T-helper 17 cell (primary cell): ENCODE measurements at regions not wholly inside any gene's neighbourhood (a gene's known extent, or its start where the extent isn't known, plus 50 kb on each side); places are given as distances from the start of the nearest gene placed in this dataset.
"Not testable (repeated sequence)": the region's sequence is repeated elsewhere in the genome, so short reads cannot be mapped to it uniquely, and the experiment has no call there.

ENCODE experiments used
- ATAC-seq: fragments of 150-1000 bp; cut with Tn5 transposase; 2 replicates; pipeline ENCODE4 v1.10.0; 2021; ENCODE audit warnings: mild to moderate bottlenecking, moderate library complexity
- DNase-seq, 3 donors: peaks; one replicate each; pipeline versions ENCODE4 v3.0.0 to v3.0.0-alpha.2; 2020 to 2021
- H3K9me3 ChIP-seq: one replicate; pipeline ENCODE4 v1.7.0; 2013; ENCODE audit warnings: low read length, mild to moderate bottlenecking; ENCODE audit not compliant: control insufficient read depth, poor library complexity, severe bottlenecking
- H3K27ac Mint-ChIP-seq: one replicate; pipeline ENCODE4 v1.8.0; 2022; ENCODE audit warnings: mild to moderate bottlenecking, moderate library complexity, mixed read lengths
- H3K27me3 Mint-ChIP-seq: one replicate; pipeline ENCODE4 v1.8.0; 2022; ENCODE audit warnings: mixed read lengths
- H3K36me3 Mint-ChIP-seq: one replicate; pipeline ENCODE4 v1.8.0; 2022; ENCODE audit warnings: low read depth, mixed read lengths
- H3K4me1 Mint-ChIP-seq: one replicate; pipeline ENCODE4 v1.8.0; 2022; ENCODE audit warnings: mild to moderate bottlenecking, mixed read lengths
- H3K4me3 Mint-ChIP-seq: one replicate; pipeline ENCODE4 v1.8.0; 2022; ENCODE audit warnings: mild to moderate bottlenecking, moderate library complexity, mixed read lengths

DNA sequence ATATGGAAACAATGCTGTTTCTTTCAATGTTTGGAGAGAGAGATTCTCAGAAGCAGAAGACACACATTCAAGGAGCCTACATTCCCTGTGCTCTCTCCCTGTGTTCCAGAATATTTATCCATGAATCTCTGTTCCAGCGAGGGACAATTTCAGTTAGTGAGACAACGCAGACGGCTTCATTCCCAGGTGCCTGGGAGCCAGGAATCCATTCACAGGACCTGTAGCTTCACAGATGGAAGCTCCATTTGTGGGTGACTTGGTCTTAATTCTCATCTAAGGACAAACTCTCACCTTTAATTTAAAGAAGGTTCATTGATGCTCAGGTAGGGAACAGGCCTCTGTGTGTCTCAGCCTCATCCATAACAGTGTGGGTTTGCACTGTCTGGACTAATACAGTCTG lies 1156.6 kb downstream of the RPIA start:
- H3K4me3 Mint-ChIP-seq = no peak overlapping the region
- H3K4me1 Mint-ChIP-seq = no peaks in the 10 kb centered on the region
- no peaks in the 10 kb centered on the region for H3K9me3 ChIP-seq
- H3K36me3 Mint-ChIP-seq = no peaks in the 10 kb centered on the region
- no peak overlapping the region for H3K27ac Mint-ChIP-seq
- no peak for ATAC-seq
- DNase-seq = no peak
- H3K27me3 Mint-ChIP-seq = peaks cover 9% of the 10 kb centered on the region

DNA sequence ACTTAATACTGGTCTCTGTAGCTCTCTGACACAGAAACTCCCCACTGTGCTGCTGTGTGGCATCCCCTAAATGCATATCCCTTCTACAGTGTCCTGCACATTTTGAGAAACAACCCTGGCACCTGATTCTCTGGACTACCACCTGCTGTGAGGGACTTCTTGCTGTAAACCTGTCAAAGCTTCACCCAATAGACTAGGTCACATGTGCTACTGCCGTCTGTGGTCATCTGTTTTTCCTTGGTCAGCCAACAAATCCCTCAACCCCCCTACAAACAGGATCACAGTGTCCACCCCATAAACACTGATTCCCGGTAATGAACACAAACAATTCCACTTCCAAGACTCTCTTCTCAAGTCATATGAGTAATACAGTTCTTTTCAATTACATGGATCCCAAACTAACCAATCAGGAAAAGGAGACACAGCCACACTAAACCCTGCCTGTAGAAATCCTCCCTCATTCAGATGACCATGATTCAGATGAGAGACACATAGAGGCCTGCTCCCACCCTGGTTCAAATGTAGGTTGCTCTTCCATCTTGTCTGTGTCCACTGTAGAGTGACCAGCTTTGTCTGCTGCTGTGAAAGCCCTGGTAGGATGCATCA lies 1157.4 kb downstream of the RPIA start:
- Mint-ChIP-seq H3K4me1 (no peaks in the 10 kb centered on the region), H3K27me3 (peaks cover 9% of the 10 kb centered on the region), H3K36me3 (no peaks in the 10 kb centered on the region), H3K4me3 (no peak overlapping the region), H3K27ac (no peak overlapping the region)
- ATAC-seq = no peak
- no peaks in the 10 kb centered on the region for H3K9me3 ChIP-seq
- no peak for DNase-seq

DNA sequence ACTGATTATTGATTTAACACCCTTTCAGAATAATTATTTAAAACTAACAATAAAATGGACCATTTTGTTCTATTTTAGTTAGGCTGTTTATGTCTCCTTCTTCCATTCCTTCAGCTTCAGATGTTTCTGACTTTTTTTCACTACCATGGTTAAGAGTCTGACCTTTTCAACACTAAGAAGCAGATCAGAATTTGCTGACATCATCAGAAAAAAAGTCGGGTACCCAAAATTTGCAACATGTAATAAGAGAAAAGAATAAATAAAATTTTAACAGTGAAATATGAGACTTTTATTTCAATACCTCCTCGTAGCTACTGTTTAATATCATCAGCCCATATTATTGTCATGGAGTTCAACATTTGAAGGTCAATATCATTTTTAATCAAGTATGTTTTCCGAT lies 1158.3 kb downstream of the RPIA start:
- H3K36me3 Mint-ChIP-seq = no peaks in the 10 kb centered on the region
- no peak for ATAC-seq
- DNase-seq = no peak
- H3K9me3 ChIP-seq = no peaks in the 10 kb centered on the region
- no peak overlapping the region for H3K27ac Mint-ChIP-seq
- H3K27me3 Mint-ChIP-seq = peaks cover 9% of the 10 kb centered on the region
- H3K4me3 Mint-ChIP-seq = no peak overlapping the region
- no peaks in the 10 kb centered on the region for H3K4me1 Mint-ChIP-seq

DNA sequence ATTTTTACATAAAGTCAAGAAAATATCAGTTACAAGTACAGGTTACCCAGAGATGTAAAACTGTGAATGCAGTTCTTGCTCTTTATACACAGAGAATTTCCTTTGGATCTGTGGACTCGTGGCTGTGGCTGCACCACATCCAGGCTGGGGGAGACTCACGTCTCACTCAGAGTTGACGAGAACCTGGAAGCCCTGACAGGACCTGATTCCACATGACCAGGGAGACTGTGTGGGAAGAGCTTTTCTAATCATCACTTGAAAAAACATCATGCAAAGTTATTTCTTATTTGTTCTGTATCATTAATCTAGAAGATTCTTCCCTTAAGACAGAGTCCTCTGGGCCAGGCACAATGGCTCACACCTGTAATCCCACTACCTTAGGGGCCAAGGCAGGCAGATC lies 1159.0 kb downstream of the RPIA start:
- Mint-ChIP-seq H3K27ac (no peak overlapping the region), H3K4me1 (no peaks in the 10 kb centered on the region), H3K4me3 (no peak overlapping the region), H3K36me3 (no peaks in the 10 kb centered on the region), H3K27me3 (peaks cover 9% of the 10 kb centered on the region)
- DNase-seq (no peak), ATAC-seq (no peak)
- no peaks in the 10 kb centered on the region for H3K9me3 ChIP-seq

DNA sequence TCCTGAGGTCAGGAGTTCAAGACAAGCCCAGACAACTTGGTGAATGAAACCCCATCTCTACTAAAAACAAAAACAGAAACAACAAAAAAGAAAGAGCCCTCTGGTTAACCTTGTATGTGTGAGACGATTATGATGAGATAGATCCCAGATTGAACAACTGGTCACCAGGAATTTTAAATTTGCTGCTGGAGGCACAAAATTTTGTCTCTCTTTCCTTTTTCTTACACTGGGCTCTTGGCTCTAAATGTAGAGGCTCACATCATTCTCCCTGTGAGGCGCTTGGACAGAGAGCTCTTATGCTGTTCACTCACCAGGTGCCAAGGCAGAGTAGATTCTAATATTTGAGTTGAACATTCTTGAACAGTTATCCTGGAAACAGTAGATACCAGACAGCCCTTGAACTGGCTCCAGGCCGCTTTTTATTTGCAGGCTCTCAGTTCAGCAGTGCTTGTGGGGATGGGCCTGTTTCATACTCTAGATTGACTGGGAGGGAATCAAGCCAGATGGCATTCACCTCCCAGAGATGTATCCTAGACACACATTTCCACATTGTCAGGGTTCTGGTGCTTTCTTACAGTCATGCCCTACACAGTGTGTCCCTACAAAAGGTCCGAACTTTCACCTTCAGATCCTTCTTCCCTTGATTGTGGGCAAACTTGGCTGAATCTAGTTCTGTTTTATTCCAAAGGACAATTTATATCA lies 1159.6 kb downstream of the RPIA start:
- Mint-ChIP-seq H3K27ac (no peak overlapping the region), H3K36me3 (no peaks in the 10 kb centered on the region)
- no peak for ATAC-seq

DNA sequence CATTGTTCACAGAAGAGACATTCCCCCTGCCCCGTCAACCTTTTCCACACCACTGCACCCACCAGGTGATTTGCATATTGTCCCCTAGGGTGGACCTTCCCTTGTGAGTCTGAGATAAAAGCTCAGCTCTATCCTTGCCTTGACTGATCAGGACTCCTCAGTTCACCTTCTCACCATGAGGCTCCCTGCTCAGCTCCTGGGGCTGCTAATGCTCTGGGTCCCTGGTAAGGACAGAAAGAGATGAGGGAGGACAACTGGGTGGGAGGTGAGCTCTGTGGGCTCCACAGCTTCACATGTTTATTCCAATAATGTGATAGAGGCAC lies 1160.1 kb downstream of the RPIA start:
- DNase-seq = no peak
- H3K4me3 Mint-ChIP-seq = no peak overlapping the region
- H3K27me3 Mint-ChIP-seq = peaks cover 9% of the 10 kb centered on the region
- no peaks in the 10 kb centered on the region for H3K4me1 Mint-ChIP-seq
- H3K36me3 Mint-ChIP-seq = no peaks in the 10 kb centered on the region
- no peak overlapping the region for H3K27ac Mint-ChIP-seq
- ATAC-seq = no peak
- no peaks in the 10 kb centered on the region for H3K9me3 ChIP-seq

More for the DNA sequence above, 1159.6 kb downstream of the RPIA start:
- Mint-ChIP-seq H3K4me1 (no peaks in the 10 kb centered on the region), H3K4me3 (no peak overlapping the region), H3K27me3 (peaks cover 9% of the 10 kb centered on the region)
- no peaks in the 10 kb centered on the region for H3K9me3 ChIP-seq
- no peak for DNase-seq

DNA sequence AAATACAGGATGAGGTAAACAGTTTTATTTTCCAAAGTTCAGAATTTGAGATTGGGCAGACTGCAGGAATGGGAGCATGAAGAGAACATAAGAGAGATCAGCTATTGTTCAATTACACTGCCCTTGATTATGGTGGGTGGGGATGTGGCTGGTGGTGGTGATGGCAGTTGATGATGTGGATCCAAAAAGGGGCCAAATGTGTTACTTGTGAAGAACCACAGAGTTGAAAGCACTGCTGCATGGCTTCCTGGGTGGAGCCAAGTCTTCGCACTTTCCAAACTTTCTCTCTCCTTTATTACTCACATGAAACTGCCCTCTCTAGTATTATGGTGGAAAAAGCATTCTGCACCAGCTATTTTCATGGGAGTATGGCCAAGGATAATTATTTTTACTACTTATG lies 1162.0 kb downstream of the RPIA start:
- H3K4me3 Mint-ChIP-seq, H3K4me1 Mint-ChIP-seq, DNase-seq, ATAC-seq, H3K36me3 Mint-ChIP-seq, H3K27me3 Mint-ChIP-seq, H3K9me3 ChIP-seq, H3K27ac Mint-ChIP-seq: not testable (repeated sequence)

DNA sequence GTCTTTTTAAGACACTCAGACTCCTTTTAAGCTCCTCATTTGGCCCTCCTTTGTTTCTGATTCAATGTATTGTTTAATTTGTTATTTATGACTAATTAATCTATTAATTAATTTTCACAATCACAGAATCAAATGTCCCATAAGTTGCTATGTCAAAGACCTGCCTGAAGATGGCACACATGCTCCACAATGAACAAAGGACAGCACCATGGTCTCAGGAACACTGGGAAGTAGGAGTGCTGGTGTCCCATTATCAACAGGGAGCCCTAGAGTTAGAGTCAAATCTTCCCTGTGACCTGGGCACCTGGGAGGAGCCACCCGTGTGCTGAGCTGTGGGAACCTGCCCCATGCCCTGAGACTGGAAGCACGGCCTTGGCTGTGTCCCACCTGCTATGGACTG lies 1164.3 kb downstream of the RPIA start:
- ATAC-seq, H3K9me3 ChIP-seq, H3K27ac Mint-ChIP-seq, H3K4me1 Mint-ChIP-seq, DNase-seq, H3K4me3 Mint-ChIP-seq, H3K27me3 Mint-ChIP-seq, H3K36me3 Mint-ChIP-seq: not testable (repeated sequence)

DNA sequence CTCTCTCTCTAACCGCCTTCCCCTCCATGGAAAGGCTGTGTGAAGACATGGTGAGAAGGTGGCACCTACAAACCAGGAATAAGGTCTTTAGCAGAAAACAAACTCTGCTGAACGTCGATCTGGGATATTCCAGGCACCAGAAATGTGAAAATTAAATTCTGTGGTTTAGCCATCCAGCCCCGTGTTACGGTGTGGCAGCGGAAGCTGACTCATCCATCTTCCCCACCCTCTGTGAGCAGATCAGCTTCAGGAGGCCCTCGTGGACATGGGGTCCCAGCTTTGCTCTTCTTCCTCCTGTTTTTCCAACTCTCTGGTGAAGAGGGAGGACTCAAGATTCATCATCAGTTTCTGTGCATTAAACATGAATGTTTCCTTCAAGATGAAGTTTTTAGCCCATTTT lies 1164.8 kb downstream of the RPIA start:
- not testable (repeated sequence) for H3K4me1 Mint-ChIP-seq, H3K27me3 Mint-ChIP-seq, ATAC-seq, H3K27ac Mint-ChIP-seq, DNase-seq, H3K9me3 ChIP-seq, H3K4me3 Mint-ChIP-seq, H3K36me3 Mint-ChIP-seq

DNA sequence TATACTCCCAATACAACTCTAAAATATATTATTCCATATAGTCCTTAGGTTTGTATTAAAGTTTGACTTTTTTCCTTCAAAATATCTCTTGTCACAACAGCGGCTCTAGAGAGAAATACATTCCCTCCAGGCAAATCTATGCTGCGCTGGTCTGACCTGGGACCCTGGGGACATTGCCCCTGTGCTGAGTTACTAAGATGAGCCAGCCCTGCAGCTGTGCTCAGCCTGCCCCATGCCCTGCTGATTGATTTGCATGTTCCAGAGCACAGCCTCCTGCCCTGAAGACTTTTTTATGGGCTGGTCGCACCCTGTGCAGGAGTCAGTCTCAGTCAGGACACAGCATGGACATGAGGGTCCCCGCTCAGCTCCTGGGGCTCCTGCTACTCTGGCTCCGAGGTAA lies 1170.7 kb downstream of the RPIA start:
- not testable (repeated sequence) for H3K4me1 Mint-ChIP-seq, H3K36me3 Mint-ChIP-seq, H3K27me3 Mint-ChIP-seq, H3K9me3 ChIP-seq, H3K27ac Mint-ChIP-seq, ATAC-seq, DNase-seq, H3K4me3 Mint-ChIP-seq

DNA sequence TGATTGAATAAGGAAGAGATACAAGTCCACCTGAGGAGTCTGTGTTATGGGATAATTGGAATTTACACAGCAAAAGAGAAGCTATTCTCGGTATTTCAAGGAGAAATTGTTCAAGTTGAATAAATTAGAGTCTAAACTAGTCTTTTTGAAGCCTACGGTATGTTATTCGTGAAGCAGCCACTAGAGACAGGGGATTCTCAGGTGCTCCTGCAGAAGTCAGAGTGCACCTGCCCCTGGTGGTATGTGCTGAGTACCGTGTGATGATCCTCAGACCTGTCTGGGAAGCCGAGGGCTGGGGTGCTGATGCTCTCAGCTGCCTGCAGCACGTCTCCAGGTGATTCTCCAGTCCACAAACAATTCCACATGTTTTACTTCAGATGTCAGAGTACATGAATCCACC lies 1171.7 kb downstream of the RPIA start:
- H3K27me3 Mint-ChIP-seq, ATAC-seq, H3K4me1 Mint-ChIP-seq, H3K36me3 Mint-ChIP-seq, H3K27ac Mint-ChIP-seq, H3K9me3 ChIP-seq, H3K4me3 Mint-ChIP-seq, DNase-seq: not testable (repeated sequence)

DNA sequence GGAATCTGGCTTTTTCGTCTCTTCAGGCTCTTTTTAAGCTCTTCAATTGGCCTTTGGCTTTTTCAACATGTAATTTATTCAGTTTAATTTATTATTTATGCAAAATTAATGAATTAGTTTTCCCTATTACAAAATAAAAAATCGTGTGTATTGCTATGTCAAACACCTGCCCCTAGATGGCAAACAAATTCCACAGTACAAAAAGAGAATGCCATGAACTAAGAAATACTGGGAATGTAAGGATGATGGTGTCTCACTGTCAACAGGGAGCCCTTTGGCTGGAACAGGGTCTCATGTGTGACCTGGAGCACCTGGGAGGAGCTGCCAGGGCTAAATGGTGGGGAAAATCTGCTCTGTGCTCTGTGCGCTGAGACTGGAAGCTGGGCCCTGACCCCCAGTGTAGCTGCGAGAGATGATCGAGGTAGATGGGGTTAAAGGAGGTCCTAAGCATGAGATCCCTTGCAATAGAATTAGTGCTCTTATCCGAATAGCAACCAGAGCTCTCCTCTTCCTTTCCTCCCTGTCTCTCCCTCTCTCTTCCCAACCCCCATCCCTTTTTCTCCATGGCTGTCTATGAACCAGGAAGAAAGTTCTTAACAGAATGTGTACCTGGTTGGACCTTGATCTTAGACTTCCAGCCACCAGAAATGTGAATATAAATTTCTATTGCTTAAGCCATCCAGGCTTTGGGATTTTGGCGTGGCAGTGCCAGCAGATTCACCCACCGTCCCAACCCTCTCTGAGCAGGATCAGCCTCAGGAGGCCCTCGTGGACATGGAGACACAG lies 1183.5 kb downstream of the RPIA start:
- not testable (repeated sequence) for H3K4me1 Mint-ChIP-seq, H3K27ac Mint-ChIP-seq, H3K9me3 ChIP-seq, H3K27me3 Mint-ChIP-seq, H3K36me3 Mint-ChIP-seq, ATAC-seq, DNase-seq, H3K4me3 Mint-ChIP-seq

DNA sequence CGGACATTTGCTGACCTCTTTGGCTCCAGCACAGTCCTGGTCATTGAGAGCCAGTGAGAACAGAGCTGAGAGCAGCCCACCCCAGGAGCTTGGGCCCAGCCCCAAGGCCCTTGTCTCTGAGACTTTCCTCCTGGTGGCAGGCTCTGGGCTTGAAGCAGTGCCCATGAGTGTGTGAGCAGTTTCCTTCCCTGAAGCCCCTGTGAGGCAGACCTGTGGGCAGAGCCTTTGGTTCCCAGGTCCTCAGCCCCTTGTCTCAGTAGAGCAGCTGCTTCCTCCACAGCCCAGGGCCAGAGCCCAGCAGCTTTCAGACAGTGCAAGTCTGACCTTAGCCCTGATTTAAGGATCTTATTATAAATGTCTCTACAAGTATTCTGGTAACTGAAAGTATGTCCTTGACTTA lies 1185.0 kb downstream of the RPIA start:
- not testable (repeated sequence) for DNase-seq, H3K9me3 ChIP-seq, H3K27me3 Mint-ChIP-seq, H3K36me3 Mint-ChIP-seq, H3K4me3 Mint-ChIP-seq, H3K4me1 Mint-ChIP-seq, H3K27ac Mint-ChIP-seq, ATAC-seq

DNA sequence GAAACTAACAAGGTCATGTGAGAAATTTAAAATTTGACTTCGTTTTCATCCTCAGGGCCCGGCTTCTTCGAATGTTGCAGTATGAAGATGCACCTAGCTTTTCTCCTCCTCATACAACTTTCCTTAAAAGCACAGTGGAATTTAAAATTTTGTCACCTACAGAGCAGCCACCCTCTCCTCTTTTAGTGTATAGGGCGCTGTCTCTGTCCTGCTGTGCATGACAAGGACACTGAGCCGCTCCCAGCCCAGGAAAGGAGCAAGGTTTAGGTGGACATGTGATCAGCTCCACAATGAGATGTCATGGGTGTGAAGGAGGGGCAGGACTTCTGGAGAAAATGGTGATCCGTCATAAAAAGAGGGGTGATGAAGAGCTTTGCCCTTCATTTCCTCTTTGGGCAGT lies 1185.4 kb downstream of the RPIA start:
- ATAC-seq, H3K27me3 Mint-ChIP-seq, H3K27ac Mint-ChIP-seq, H3K36me3 Mint-ChIP-seq, H3K4me1 Mint-ChIP-seq, H3K9me3 ChIP-seq, H3K4me3 Mint-ChIP-seq, DNase-seq: not testable (repeated sequence)
